Muscle of leg (tissue), 3 donors: ENCODE measurements at regions not wholly inside any gene's neighbourhood (a gene's known extent, or its start where the extent isn't known, plus 50 kb on each side); places are given as distances from the start of the nearest gene placed in this dataset.
"Not testable (repeated sequence)": the region's sequence is repeated elsewhere in the genome, so short reads cannot be mapped to it uniquely, and the experiment has no call there.

Experiments used
- DNase-seq: peaks from one replicate; pipeline ENCODE4 v3.0.0; 2013
- H3K27ac ChIP-seq: one replicate; pipeline ENCODE4 v1.5.1; 2013; ENCODE audit warnings: mild to moderate bottlenecking, low read length, control low read depth
- H3K27me3 ChIP-seq: one replicate; pipeline ENCODE4 v1.6.1; 2013; ENCODE audit warnings: low read length; ENCODE audit not compliant: control insufficient read depth, insufficient read depth
- H3K36me3 ChIP-seq: one replicate; pipeline ENCODE4 v1.6.1; 2013; ENCODE audit warnings: low read length; ENCODE audit not compliant: control insufficient read depth, insufficient read depth
- H3K4me1 ChIP-seq: one replicate; pipeline ENCODE4 v1.6.1; 2013; ENCODE audit warnings: low read length; ENCODE audit not compliant: control insufficient read depth, insufficient read depth
- H3K4me3 ChIP-seq: one replicate; pipeline ENCODE4 v1.5.1; 2013; ENCODE audit warnings: low read length, control low read depth
- H3K9me3 ChIP-seq: replicated peaks from 2 replicates; pipeline ENCODE4 v1.6.1; 2013; ENCODE audit warnings: low read depth, low read length; ENCODE audit not compliant: control insufficient read depth
- WGBS: methylation state at CpG from one replicate; pipeline ENCODE4 v1.1.5; 2013; ENCODE audit warnings: missing lambda C conversion rate; ENCODE audit not compliant: insufficient coverage; 5-methylcytosine and 5-hydroxymethylcytosine counted together

GRCh38 chr20:56911946-56912345 is 282.8 kb downstream of the TFAP2C start:
- H3K4me1 ChIP-seq: no peaks in the 10 kb centered on the region
- peaks cover 4% of the 10 kb centered on the region for H3K27me3 ChIP-seq

GRCh38 chr20:56914532-56914931 is 285.4 kb downstream of the TFAP2C start:
- Histone ChIP-seq H3K27ac (no peak overlapping the region), H3K4me1 (no peaks in the 10 kb centered on the region), H3K36me3 (no peaks in the 10 kb centered on the region), H3K27me3 (peaks cover 6% of the 10 kb centered on the region), H3K4me3 (no peak overlapping the region), H3K9me3 (no peaks in the 10 kb centered on the region)
- no peak for DNase-seq
- 79% methylated on average over 3 of the region's 5 CpGs for WGBS

More at GRCh38 chr20:56911946-56912345, 282.8 kb downstream of the TFAP2C start:
- H3K9me3 ChIP-seq: no peaks in the 10 kb centered on the region
- no peak overlapping the region for H3K4me3 ChIP-seq
- 70% methylated on average over 17 of the region's 18 CpGs for WGBS
- H3K36me3 ChIP-seq: no peaks in the 10 kb centered on the region
- DNase-seq: no peak
- no peak overlapping the region for H3K27ac ChIP-seq

- DNase-seq: no peak
- Histone ChIP-seq H3K27me3 (peaks cover 8% of the 10 kb centered on the region), H3K27ac (no peak overlapping the region), H3K4me1 (no peaks in the 10 kb centered on the region), H3K36me3 (no peaks in the 10 kb centered on the region), H3K4me3 (no peak overlapping the region), H3K9me3 (no peaks in the 10 kb centered on the region)
- 77% methylated on average over 10 of the region's 10 CpGs for WGBS
Observed at GRCh38 chr20:56916345-56916622, 287.2 kb downstream of the TFAP2C start.

GRCh38 chr20:56920041-56920440 is 290.9 kb downstream of the TFAP2C start:
- H3K4me1 ChIP-seq, H3K36me3 ChIP-seq, H3K4me3 ChIP-seq, H3K9me3 ChIP-seq, DNase-seq, H3K27ac ChIP-seq: not testable (repeated sequence)
- peaks cover 38% of the 10 kb centered on the region for H3K27me3 ChIP-seq
- 60% methylated on average over 1 of the region's 4 CpGs for WGBS

- Histone ChIP-seq H3K27ac (no peak overlapping the region), H3K9me3 (no peaks in the 10 kb centered on the region), H3K4me3 (no peak overlapping the region), H3K27me3 (peaks cover 49% of the 10 kb centered on the region), H3K4me1 (peaks cover 7% of the 10 kb centered on the region), H3K36me3 (no peaks in the 10 kb centered on the region)
- DNase-seq: no peak
- WGBS: 55% methylated on average over 5 of the region's 9 CpGs
Observed at GRCh38 chr20:56922497-56922896, 293.4 kb downstream of the TFAP2C start.

GRCh38 chr20:56924292-56925081 is 295.4 kb downstream of the TFAP2C start:
- no peak overlapping the region for H3K27ac ChIP-seq
- peak; percentile 7 for DNase-seq
- H3K36me3 ChIP-seq: no peaks in the 10 kb centered on the region
- peaks cover 67% of the 10 kb centered on the region for H3K27me3 ChIP-seq
- H3K4me1 ChIP-seq: peaks cover 7% of the 10 kb centered on the region
- H3K9me3 ChIP-seq: no peaks in the 10 kb centered on the region
- 8% methylated on average over 24 of the region's 34 CpGs for WGBS
- H3K4me3 ChIP-seq: no peak overlapping the region

- under 1% methylated on average over 66 of the region's 73 CpGs for WGBS
- H3K4me3 ChIP-seq: peak overlapping the region; percentile 13
- peak; percentile 15 for DNase-seq
- no peaks in the 10 kb centered on the region for H3K36me3 ChIP-seq
- peaks cover 73% of the 10 kb centered on the region for H3K27me3 ChIP-seq
- no peaks in the 10 kb centered on the region for H3K9me3 ChIP-seq
- H3K4me1 ChIP-seq: peaks cover 7% of the 10 kb centered on the region
- H3K27ac ChIP-seq: no peak overlapping the region
Observed at GRCh38 chr20:56925082-56925830, 296.1 kb downstream of the TFAP2C start.

GRCh38 chr20:56925831-56926170 is 296.7 kb downstream of the TFAP2C start:
- Histone ChIP-seq H3K9me3 (no peaks in the 10 kb centered on the region), H3K4me1 (peaks cover 7% of the 10 kb centered on the region), H3K36me3 (no peaks in the 10 kb centered on the region), H3K4me3 (peak overlapping the region; percentile 13), H3K27me3 (peaks cover 73% of the 10 kb centered on the region), H3K27ac (no peak overlapping the region)
- peak; percentile 9 for DNase-seq
- WGBS: 3% methylated on average over 11 of the region's 17 CpGs

- peaks cover 7% of the 10 kb centered on the region for H3K4me1 ChIP-seq
- DNase-seq: no peak
- H3K9me3 ChIP-seq: no peaks in the 10 kb centered on the region
- H3K36me3 ChIP-seq: no peaks in the 10 kb centered on the region
- no peak overlapping the region for H3K4me3 ChIP-seq
- no CpG with 5 or more reads among the region's 2 CpGs for WGBS
- peaks cover 76% of the 10 kb centered on the region for H3K27me3 ChIP-seq
- no peak overlapping the region for H3K27ac ChIP-seq
Observed at GRCh38 chr20:56926501-56926900, 297.4 kb downstream of the TFAP2C start.

- H3K27ac ChIP-seq: no peak overlapping the region
- H3K36me3 ChIP-seq: no peaks in the 10 kb centered on the region
- WGBS: 47% methylated on average over 4 of the region's 8 CpGs
- H3K4me1 ChIP-seq: peaks cover 7% of the 10 kb centered on the region
- H3K27me3 ChIP-seq: peaks cover 71% of the 10 kb centered on the region
- no peaks in the 10 kb centered on the region for H3K9me3 ChIP-seq
- no peak overlapping the region for H3K4me3 ChIP-seq
- no peak for DNase-seq
Observed at GRCh38 chr20:56927127-56927526, 298.0 kb downstream of the TFAP2C start.
